HG02973 (cell line): ENCODE measurements at regions not wholly inside any gene's neighbourhood (a gene's known extent, or its start where the extent isn't known, plus 50 kb on each side); places are given as distances from the start of the nearest gene placed in this dataset.
A peak's percentile ranks its signal among the peaks of the same experiment; 100 is the strongest.

Experiments used
- ATAC-seq: cut with Tn5 transposase; IDR thresholded peaks from one replicate; pipeline ENCODE4 v1.9.1; 2021; ENCODE audit warnings: moderate library complexity; ENCODE audit not compliant: unreplicated experiment

DNA sequence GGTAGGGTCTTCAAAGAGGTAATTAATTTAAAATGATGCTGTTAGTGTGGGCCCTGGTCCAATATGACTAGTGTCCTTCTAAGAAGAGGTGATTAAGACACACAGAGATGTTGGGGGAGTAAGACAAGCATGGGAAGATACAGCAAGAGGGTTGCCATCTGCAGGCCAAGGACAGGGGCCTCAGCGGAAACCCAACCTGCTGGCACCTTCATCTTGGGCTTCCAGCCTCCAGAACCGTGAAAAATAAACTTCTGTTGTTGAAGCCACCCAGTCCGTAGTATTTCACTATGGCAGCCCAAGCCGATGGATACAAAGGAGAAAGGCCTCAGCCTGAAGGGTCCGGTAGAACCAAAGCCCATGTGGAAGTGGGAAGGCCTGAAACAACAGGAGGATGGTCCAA, 161.7 kb upstream of the UBE2E1 start:
- ATAC-seq: no peak

DNA sequence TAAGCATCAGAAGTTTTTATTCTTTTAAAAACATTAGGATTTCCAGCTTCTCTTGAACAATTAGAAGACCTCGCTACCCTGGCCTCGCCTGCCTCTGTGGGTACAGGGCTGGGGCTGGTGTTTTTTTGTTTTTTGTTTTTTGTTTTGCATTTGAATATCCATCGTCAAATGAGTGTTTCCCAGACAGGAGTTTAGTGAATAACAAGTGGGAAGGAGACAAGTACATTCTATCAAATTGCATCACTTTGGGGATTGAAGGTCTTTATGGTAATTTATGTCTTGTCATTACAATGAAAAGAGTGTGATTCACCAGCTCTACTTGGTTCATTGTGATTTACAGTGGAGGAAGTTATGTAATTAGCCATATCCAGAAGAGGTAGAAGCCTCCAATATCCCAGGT, 161.1 kb upstream of the UBE2E1 start:
- ATAC-seq: no peak

DNA sequence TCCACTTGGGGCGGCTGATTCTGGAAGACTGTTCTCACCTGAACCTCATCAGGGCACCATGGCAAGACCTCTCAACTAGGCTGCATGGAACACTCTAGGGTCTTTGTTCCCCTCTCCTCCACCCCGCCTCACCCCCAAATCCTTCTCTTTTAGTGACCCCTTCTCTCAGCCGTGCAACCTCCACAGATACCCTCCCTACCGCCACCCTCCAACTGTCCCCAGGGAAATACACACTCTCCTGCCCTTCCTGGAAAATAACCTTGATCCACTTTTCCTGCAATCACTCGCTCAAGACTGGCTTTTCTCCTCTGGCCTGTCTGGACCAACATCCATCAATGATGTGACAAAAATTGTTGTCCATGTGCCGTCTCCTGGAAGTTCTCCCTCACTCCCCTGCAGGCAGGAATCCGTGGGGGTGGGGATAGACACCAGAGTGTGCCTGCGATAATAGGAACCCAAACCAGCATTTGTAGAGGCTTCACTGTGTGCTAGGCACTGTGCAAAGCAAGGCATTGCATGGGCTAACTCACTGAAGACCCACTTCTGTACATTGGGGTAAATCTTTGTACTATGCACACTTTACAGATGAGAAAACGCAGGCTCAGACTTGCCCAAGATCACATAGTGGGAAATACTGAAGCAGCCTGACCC, 160.1 kb upstream of the UBE2E1 start:
- ATAC-seq: no peak

DNA sequence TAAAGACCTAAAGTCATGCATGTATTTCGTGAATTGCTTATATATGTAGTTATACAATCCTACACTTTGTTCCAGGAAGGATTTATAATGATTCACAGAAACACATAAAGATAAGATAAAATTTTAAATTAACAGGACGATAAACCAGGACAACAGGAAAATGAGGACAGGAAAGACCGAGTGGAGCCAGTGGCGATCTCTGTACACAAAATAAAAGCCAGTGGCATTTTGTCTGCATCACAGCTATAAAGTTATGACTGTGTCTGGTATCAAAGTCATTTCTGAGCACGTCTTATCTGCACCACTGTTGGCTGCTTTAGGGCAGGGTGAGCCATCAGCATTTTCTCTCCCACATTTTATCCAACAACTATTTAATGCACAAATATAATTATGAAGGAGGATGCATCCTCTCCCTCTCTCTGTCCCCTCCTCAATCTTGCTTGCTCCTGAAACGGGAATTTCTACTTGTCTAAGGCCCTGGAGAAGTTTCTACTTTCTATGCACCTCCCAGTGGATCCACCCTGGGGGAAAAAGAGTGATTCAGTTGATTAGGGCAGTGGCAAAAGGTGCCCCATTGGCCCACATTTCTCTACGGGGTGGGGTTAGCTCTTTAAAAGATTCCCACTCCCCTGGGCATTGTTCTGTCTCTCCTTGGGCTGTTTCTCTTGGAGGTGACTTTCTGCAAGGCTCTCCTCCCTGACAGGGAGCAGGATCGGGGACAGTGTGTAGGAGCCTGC, 159.4 kb upstream of the UBE2E1 start:
- ATAC-seq: no peak

DNA sequence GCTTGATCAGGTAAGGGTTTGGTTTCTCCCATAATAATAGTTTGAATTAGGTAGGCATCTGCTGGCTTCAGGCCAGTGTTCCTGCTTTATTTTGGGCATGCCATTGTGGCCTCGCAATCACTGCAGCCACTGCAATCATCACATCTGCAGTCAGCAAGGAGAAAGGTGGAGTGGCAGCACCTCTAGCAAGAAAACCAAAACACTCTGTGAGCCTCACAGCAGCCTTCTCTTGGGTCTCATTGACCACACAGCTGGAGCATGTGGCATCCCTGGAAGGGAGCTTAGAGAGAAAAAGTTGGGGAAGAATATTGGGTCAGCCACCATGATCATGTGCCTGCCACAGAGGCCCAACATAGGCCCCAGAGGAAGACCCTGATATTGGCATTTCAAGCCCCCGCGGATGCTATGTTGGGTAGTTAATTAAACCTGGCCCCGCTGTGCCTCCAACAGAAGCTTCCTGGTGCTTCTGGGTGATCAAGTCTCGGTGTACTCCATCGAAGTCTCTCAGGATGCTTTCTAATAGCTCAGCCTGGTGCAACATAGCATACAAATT, 158.0 kb upstream of the UBE2E1 start:
- no peak for ATAC-seq

DNA sequence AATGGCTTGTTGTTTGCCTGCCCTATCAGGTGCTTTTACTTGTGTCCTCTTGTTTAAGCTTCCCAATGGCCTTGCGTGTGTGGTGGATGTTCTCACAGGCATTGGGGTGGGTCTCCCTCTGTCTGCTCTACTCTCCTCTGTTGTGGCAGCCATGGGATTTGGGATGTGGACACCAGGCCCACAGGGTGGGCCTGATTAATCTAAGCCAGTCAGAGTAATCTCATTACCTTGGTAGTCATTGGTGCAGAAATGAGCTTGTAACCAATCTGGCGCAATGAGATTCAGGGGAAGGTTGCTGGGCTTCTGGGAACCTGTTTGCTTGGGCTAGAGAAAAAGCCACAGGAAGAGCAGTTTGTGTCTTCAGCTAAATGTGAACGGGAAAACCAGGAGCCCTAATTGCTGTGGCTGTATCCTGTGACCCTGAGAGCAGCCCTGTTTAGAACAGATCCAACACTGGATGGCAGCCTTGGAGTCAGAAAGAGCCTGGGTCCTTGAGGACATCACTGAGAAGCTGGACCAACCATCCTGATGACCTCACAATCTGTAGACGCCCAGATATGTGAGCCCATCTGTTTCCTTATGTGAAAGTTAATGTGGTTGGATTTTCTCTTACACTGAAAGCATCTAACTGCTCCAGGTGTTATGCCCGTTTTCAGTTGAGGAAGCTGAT, 157.3 kb upstream of the UBE2E1 start:
- no peak for ATAC-seq

DNA sequence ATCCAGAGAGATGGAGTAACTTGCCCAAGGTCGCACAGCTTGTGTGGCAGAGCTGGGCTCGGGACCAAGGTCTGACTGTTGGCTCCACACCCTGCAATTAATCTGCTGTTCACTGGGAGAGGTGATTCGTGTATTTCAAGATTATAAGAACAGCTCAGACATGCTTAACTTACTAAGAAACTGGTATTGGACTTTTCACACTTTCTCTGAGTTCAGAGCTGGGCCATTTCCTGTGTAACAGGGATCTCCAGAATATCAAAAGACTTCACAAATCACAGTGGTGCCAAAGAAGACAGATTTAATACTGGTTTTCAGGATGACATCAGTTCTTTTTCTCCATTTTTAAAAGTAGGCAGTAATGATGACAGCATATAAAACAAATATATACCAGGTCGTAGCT, 156.8 kb upstream of the UBE2E1 start:
- no peak for ATAC-seq

DNA sequence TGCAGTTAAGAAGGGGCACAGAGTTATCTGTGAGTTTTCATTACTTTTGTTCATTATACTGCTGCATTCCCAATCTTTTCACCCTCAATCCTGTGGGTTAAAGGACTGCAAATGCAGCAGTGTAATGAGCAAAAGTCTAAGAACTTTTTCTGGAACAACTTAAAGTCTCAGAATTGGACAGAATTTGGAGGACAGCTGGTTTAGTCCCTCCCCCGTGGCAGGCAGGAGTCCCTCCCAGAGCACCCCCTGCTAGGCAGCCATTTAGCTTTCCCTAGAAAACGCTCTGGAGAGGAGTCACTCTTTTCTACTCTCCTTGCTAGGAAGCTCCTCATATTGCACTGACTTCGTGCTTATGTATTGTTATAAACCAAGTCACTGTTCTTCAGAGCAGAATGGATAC, 156.3 kb upstream of the UBE2E1 start:
- ATAC-seq: no peak

DNA sequence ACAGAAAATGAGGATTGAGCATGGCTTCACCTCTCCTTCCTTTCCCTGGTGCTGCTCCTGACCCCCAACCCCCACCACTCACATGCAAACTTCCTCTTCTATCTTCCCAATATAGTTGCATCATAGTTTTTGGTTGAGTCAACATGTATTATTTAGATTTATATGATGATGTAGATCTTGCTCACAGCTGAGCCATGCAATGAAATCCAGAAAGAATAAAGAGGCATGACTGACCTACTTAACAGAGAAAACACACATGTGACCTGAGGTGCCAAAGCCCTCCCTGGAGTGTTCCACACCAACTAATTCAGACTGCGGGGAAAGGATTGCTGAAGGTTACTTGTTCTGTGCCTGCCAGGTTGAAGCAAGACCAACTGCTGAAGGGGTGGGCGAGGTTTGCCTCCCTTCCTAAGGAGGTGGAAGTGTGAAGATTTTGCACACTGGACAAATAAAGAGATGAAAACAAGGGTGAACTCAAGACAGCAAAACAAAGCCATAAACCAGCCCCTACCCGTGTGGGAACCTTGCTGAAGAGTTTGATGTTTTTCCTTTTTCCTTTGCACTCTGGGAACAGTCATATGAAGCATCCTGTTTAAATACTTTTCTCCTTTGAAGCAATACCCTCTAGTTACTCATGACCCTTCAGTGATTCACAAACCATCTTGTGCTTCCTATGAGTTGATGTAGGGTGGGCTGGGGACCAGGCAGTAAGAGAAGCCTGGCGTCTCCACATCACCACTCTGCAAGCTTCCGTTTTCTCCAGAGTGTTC, 155.2 kb upstream of the UBE2E1 start:
- no peak for ATAC-seq

DNA sequence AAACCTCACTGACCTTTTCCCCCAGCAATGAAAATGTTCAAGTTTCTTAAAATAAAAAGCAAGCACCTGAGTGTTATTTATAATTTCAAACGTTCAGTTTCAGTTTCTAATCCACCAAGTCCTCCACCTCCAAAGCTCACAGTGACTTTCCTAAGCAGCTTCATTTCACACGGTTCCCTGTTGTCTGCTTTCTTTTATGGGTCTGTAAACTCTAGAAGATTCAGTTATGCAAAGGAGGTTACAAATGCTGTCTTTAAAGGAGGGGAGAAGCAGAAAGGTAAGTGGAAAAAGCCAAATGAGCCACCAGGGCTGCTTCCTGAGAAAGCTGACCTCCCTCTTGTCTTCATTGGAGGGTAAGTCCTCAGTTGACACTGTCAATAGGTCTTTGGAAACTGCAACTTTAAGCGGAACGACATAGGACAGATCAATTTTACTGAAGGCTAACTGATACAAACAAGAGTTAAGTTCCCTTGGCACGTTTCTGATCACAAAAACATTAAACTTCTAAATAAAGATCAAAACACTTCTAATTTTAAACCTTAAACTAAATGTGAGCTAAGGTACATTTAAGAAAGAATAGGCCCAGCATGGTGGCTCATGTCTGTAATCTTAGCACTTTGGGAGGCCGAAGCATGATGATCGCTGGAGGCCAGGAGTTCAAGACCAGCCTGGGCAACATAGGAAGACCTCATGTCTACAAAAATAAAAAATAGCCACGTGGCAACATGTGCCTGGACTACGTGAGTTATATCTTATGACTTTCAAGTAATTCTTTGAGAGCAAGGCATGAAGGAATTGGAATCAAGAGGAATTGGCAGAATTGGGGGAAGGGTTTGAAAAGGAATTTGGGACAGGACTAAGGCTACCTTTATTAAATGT, 151.9 kb upstream of the UBE2E1 start:
- ATAC-seq: peak; percentile 91

DNA sequence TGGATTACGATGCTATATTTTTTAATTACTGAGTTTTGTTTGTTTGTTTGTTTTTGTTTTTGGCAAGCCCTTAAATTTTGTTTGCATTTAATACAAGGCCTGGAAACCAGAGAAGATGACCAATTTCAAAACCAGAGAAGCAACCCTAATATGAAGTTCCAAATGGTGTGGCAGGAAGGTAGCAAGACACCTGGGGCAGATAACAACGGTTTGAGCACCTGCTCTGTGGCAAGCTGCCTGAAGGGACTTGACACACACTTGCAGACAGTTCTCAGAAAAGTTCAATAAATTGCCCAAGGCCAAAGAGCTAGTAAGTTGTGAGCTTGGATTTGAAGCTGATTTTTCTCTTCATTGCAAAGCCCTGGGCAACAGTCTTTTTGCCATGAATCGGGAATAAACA, 151.2 kb upstream of the UBE2E1 start:
- ATAC-seq: peak; percentile 29

DNA sequence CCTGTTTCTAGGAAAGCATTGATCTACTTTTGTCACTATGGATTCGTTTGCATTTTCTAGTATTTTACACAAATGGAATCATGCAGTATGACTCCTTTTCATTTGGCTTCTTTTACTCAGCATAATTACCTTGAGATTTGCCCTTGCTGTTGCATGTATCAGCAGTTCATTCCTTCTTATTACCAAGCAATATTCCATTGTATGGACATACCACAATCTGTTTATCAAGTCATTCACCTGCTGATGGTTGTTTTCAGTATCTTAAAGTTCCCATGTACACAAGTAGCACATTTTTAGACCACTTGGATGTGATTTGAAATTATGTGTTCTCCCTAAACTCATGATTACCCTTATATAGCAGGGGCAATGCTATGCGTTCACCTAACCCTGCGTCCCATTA, 150.0 kb upstream of the UBE2E1 start:
- no peak for ATAC-seq

DNA sequence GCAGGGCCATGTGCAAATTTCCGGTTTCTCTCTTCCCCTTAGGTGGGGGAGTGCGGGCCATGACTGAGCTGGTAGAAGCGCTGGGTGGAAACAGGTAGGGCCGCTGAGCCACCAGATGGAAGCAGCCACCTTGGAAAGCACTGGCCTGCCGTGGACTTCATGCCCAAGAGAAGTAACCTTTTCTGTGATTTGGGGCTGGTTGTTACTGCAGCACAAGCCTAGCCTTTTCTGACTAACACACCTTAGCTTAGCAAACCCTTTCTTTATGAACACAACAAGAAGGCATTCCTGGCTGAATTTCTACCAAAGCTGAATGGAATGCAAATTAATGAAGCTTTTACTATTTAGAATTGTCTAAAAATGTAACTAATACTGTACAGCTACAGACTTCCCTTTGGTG, 149.6 kb upstream of the UBE2E1 start:
- ATAC-seq: no peak

DNA sequence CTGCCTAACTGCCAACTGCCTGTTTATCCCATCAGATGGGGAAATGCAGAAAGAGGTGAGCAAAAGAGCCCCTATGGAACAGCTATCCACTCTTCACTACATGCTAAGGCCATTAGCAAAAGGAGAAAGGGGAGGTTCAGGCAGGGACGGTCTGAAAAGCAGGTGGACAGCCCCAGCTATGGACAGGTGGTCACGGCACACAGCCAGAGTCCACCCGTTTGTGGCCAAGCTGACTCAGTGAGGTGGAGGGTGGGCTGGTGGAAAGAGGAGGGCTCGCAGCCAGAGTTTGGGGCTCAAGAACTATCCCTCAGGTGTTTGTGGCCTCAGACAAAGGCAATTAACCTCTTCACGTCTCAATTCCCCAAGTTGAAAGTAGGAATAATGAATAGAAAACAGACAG, 148.9 kb upstream of the UBE2E1 start:
- ATAC-seq: no peak

DNA sequence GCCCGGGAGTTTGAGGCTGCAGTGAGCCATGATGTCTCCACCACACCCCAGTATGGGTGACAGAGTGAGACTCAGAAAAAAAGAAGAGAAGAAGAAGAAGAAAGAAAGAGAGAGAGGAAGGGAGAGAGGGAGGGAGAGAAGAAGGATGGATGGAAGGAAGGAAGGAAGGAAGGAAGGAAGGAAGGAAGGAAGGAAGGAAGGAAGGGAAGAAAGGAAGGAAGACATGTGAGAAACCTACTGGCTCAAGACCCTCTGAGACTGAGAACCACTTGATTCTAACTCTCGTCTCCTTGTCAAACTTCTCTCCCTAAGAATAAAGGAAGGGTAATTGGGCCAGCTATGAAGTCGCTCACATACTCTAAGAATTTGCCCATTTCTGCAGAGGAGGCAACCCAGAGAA, 148.1 kb upstream of the UBE2E1 start:
- no peak for ATAC-seq

DNA sequence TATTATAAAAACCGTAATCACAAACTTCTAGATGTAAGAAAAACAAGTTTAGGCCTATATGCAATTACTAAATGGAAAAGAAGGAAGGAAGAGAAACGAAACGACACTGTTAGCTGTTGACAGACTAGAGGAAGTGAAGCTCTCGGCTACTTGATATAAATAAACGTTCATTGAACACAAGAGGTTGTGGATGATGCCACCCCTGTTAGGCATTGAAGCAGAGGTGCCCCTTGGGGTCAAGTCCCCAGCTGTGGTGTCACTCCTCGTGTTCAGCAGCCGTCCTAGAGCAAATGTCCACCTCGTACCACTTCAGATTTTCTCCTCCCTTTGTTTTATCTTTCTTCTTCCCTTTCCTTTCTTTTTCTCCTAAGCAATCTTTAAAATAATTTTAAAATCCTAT, 146.5 kb upstream of the UBE2E1 start:
- peak; percentile 50 for ATAC-seq

DNA sequence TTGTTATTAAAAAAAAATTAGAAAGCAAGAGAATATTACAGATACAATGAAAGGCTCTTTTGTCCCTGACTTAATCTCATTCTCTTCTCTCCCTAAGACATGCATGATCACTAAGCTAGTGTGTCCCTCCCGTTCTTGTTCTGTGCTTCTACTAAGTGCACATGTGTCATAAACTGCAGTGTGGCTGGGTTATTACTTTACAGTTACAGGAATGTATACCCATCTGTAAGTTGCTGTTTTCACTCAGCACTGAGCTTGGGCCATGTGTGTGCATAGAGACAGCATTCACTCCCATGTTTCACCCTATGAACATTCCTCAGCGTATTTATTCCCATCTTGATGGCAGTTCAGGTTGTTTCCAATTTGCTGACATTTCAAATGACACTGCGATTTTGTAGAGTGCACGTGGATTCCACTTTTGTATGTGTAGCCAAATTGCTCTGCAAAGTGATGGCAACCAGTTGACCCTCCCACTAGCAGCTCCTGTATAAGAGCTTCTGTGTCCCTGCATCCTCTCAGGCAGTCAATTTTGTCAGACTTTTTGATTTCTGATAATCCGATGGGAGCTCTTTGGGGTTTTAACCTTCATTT, 145.8 kb upstream of the UBE2E1 start:
- no peak for ATAC-seq

DNA sequence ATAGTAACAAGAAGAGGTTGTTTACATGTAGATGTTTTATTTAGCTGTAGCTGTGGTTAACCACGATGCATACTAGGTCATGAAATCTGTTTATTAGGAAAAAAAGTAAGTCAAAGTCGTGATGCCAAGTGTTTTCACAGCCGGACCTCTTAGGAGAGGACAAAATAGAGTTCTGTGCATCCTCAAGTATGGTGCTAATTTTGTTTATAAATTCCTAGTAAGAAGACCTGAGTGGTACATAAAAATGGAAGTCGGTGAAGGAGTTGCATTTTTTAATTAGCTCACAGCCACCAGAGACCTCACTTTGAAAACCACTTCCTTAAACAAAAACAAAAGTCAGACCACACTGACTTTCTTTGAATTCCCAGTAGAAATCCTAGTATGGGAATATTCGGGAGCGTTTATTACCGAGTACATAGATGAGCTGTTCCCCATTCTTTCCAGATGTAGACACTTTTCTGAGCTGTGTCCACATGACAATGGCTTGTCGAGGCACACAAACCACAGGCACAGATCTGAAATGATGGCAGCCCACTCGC, 143.6 kb upstream of the UBE2E1 start:
- ATAC-seq: no peak

DNA sequence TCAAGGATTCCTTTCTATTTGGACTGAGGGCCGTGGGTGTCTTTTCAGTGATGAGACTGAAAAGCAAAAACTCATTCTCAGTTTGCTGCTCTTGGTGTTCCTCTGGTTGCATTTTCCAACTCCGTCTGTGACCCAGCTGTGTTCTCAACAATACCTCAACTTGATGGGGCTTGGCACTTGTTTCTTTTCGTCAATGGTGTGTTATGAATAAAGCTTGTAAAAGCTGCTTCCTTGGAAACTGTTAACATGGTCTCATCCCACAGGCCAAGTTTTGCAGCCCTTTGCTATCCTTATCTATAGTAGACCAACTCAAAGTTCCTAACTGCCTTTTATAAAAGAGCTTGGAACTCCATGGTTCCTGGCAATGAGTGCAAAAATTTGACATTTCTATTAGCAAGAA, 142.5 kb upstream of the UBE2E1 start:
- no peak for ATAC-seq
